GM18498 (cell line): ENCODE measurements at regions not wholly inside any gene's neighbourhood (a gene's known extent, or its start where the extent isn't known, plus 50 kb on each side); places are given as distances from the start of the nearest gene placed in this dataset.
"Not testable (repeated sequence)": the region's sequence is repeated elsewhere in the genome, so short reads cannot be mapped to it uniquely, and the experiment has no call there.

Source experiments
- ATAC-seq: cut with Tn5 transposase; IDR thresholded peaks from one replicate; pipeline ENCODE4 v1.9.1; 2021; ENCODE audit warnings: mild to moderate bottlenecking, moderate library complexity; ENCODE audit not compliant: unreplicated experiment

GRCh38 chr14:83566567-83566966, 1963.4 kb upstream of the FLRT2 start:
- no peak for ATAC-seq

GRCh38 chr14:83568141-83568540, 1961.8 kb upstream of the FLRT2 start:
- ATAC-seq = no peak

GRCh38 chr14:83575301-83575700, 1954.6 kb upstream of the FLRT2 start:
- no peak for ATAC-seq

GRCh38 chr14:83583201-83583600, 1946.7 kb upstream of the FLRT2 start:
- ATAC-seq = no peak

- no peak for ATAC-seq
These were observed 1935.1 kb upstream of the FLRT2 start for GRCh38 chr14:83594874-83595273.

GRCh38 chr14:83607682-83608081, 1922.3 kb upstream of the FLRT2 start:
- no peak for ATAC-seq

GRCh38 chr14:83611491-83611890, 1918.5 kb upstream of the FLRT2 start:
- no peak for ATAC-seq

GRCh38 chr14:83611906-83612390, 1918.0 kb upstream of the FLRT2 start:
- no peak for ATAC-seq

- ATAC-seq = no peak
These were observed 1915.0 kb upstream of the FLRT2 start for GRCh38 chr14:83614956-83615355.

- ATAC-seq = no peak
These were observed 1905.4 kb upstream of the FLRT2 start for GRCh38 chr14:83624541-83624940.

GRCh38 chr14:83632375-83632774, 1897.6 kb upstream of the FLRT2 start:
- ATAC-seq = no peak

GRCh38 chr14:83638748-83639504, 1891.0 kb upstream of the FLRT2 start:
- ATAC-seq = no peak

- ATAC-seq = not testable (repeated sequence)
These were observed 1890.5 kb upstream of the FLRT2 start for GRCh38 chr14:83639505-83639875.

GRCh38 chr14:83646228-83646627, 1883.7 kb upstream of the FLRT2 start:
- ATAC-seq = no peak

GRCh38 chr14:83660597-83660996, 1869.3 kb upstream of the FLRT2 start:
- no peak for ATAC-seq

- no peak for ATAC-seq
These were observed 1865.6 kb upstream of the FLRT2 start for GRCh38 chr14:83664389-83664788.

GRCh38 chr14:83689265-83689664, 1840.7 kb upstream of the FLRT2 start:
- ATAC-seq = no peak

GRCh38 chr14:83697099-83697498, 1832.8 kb upstream of the FLRT2 start:
- ATAC-seq = no peak

GRCh38 chr14:83702619-83703018, 1827.3 kb upstream of the FLRT2 start:
- no peak for ATAC-seq

GRCh38 chr14:83706231-83706954, 1823.6 kb upstream of the FLRT2 start:
- ATAC-seq = no peak

GRCh38 chr14:83707056-83707455, 1822.9 kb upstream of the FLRT2 start:
- no peak for ATAC-seq

- ATAC-seq = no peak
These were observed 1820.8 kb upstream of the FLRT2 start for GRCh38 chr14:83709116-83709515.
